IMR-90 (cell line): ENCODE measurements at regions not wholly inside any gene's neighbourhood (a gene's known extent, or its start where the extent isn't known, plus 50 kb on each side); places are given as distances from the start of the nearest gene placed in this dataset.

Experiments
- BHLHE40 ChIP-seq: fragments of 150-350 bp; IDR thresholded peaks from 2 replicates; pipeline ENCODE4 v1.6.1; 2016; ENCODE audit warnings: mild to moderate bottlenecking, low read depth, low read length
- MXI1 ChIP-seq: IDR thresholded peaks from 2 replicates; pipeline ENCODE4 v1.6.1; 2012; ENCODE audit warnings: low read depth, mild to moderate bottlenecking, low read length, moderate library complexity, borderline replicate concordance
- RAD21 ChIP-seq: IDR thresholded peaks from 2 replicates; pipeline ENCODE4 v1.6.1; 2012; ENCODE audit warnings: low read length, improper control_type of control experiment
- TF ChIP-seq, protein P1 (sequence below): fragments of 150-350 bp; IDR thresholded peaks from 2 replicates; pipeline ENCODE4 v1.6.1; 2017; ENCODE audit warnings: mild to moderate bottlenecking, antibody characterized with exemption, low read length, low read depth
- TF ChIP-seq, protein P2 (sequence below): conservative IDR thresholded peaks from 2 replicates; pipeline ENCODE4 v1.5.1; 2012; ENCODE audit warnings: mild to moderate bottlenecking, low read depth, low read length, improper control_type of control experiment

DNA sequence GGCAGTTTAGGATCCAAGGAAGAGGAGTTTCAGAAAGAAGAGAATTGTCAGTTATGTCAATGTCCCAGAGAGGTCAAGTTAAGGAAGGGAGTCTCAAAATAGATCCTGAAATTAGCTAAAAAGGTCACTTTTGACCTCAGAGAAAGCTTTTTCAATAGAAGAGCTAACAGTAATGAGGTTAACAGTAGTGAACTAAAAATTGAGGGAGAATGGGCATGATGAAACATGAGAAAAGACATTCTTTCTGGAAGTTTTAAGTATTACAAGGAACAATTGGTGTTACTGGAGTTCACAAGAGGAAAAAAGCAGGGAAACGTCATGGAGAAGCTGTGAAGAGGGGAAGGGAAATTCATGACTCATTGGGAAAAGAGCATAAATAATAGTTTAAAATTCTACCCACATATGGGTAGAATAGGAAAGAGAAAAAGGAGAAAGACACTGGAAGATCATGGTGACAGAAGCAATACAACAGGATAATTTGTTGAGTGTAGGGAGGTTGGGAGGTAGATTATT lies 381.2 kb upstream of the FAR2 start:
- TF ChIP-seq, protein P1, sequence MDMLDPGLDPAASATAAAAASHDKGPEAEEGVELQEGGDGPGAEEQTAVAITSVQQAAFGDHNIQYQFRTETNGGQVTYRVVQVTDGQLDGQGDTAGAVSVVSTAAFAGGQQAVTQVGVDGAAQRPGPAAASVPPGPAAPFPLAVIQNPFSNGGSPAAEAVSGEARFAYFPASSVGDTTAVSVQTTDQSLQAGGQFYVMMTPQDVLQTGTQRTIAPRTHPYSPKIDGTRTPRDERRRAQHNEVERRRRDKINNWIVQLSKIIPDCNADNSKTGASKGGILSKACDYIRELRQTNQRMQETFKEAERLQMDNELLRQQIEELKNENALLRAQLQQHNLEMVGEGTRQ = no peak
- TF ChIP-seq BHLHE40 = no peak
- TF ChIP-seq, protein P2, sequence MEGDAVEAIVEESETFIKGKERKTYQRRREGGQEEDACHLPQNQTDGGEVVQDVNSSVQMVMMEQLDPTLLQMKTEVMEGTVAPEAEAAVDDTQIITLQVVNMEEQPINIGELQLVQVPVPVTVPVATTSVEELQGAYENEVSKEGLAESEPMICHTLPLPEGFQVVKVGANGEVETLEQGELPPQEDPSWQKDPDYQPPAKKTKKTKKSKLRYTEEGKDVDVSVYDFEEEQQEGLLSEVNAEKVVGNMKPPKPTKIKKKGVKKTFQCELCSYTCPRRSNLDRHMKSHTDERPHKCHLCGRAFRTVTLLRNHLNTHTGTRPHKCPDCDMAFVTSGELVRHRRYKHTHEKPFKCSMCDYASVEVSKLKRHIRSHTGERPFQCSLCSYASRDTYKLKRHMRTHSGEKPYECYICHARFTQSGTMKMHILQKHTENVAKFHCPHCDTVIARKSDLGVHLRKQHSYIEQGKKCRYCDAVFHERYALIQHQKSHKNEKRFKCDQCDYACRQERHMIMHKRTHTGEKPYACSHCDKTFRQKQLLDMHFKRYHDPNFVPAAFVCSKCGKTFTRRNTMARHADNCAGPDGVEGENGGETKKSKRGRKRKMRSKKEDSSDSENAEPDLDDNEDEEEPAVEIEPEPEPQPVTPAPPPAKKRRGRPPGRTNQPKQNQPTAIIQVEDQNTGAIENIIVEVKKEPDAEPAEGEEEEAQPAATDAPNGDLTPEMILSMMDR = no peak
- no peak for TF ChIP-seq MXI1
- no peak for TF ChIP-seq RAD21
